ENCODE measurements at regions not wholly inside any gene's neighbourhood (a gene's known extent, or its start where the extent isn't known, plus 50 kb on each side); places are given as distances from the start of the nearest gene placed in this dataset.

DNA sequence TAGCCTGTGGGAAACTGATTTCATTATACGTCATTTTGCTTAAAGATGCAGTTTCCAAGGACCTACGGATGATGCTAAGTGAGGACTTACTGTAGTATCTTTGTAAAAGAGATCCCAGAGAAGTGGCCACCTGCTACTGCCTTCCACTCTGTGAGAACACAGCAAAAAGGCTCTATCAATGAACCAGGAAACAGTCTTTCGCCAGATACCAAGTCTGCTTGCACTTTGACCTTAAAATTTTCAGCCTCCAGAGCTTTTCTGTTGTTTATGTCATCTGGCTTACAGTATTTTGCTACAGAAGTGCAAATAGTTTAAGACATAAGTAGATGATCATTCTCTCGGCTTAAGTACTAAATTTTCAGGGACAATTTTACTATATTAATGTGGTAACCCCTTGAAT is 847.9 kb upstream of the CHAC2 start:
- no peak for TF ChIP-seq POLR2A (IDR thresholded peaks at IDR 0.05)
- TF ChIP-seq CTCF (IDR thresholded peaks at IDR 0.05): no peak
- no peak for TF ChIP-seq POLR2AphosphoS5 (IDR thresholded peaks at IDR 0.05)
- TF ChIP-seq EP300 (IDR thresholded peaks at IDR 0.05; ENCODE audit: low read depth): no peak

Data from transverse colon (tissue), 4 donors.